A549 (cell line): ENCODE measurements at regions not wholly inside any gene's neighbourhood (a gene's known extent, or its start where the extent isn't known, plus 50 kb on each side); places are given as distances from the start of the nearest gene placed in this dataset.

ENCODE experiments used
- ATAC-seq, 2 experiments: fragments of 200-7000 bp in 1 of 2; fragments of >200 bp in 1 of 2; cut with Nextera tagmentation in 1 of 2; cut with Tn5 transposase in 1 of 2; 3 replicates each; pipeline versions ENCODE4 v1.8.0 to v1.9.1; 2018 to 2020; ENCODE audit warnings: mild to moderate bottlenecking in 1 of 2, moderate library complexity in 1 of 2
- CTCF ChIA-PET: fragments of 300-600 bp; sonication (Branson Sonifier 250); formaldehyde crosslinking; extraction: SDS; loops from one replicate; lab custom pipeline; 2021; ENCODE audit warnings: antibody characterized with exemption, inconsistent platforms; lab: Yijun Ruan, JAX
- POLR2A ChIA-PET: fragments of 350-600 bp; formaldehyde crosslinking; extraction: SDS; loops from one replicate; lab custom pipeline; 2021; ENCODE audit warnings: antibody characterized with exemption, inconsistent platforms; lab: Yijun Ruan, JAX
- DNase-seq, 2 experiments: peaks; one replicate each; pipeline versions ENCODE4 v3.0.0 to v3.0.0-alpha.2; 2011 to 2016; ENCODE audit warnings: low read depth in 1 of 2, low spot score in 1 of 2
- FAIRE-seq: peaks from 2 replicates; lab custom pipeline; 2011; peaks lifted over from hg19 to GRCh38; lab: Jason Lieb, UNC
- H3K27ac ChIP-seq, 2 experiments: fragments of >200 bp; sonication (Bioruptor Twin); formaldehyde crosslinking; 3 replicates each; pipeline ENCODE4 v1.5.1; 2016 to 2017
- H3K4me1 ChIP-seq: fragments of >200 bp; sonication (Bioruptor Twin); formaldehyde crosslinking; 3 replicates; pipeline ENCODE4 v1.6.1; 2016
- H3K4me2 ChIP-seq: fragments of >200 bp; sonication (Bioruptor Twin); formaldehyde crosslinking; 3 replicates; pipeline ENCODE4 v1.6.1; 2016
- H3K4me3 ChIP-seq: fragments of >200 bp; sonication (Bioruptor Twin); formaldehyde crosslinking; 3 replicates; pipeline ENCODE4 v1.5.1; 2016
- H3K9me3 ChIP-seq: fragments of >200 bp; sonication (Bioruptor Twin); formaldehyde crosslinking; 3 replicates; pipeline ENCODE4 v1.6.1; 2016
- ATOH8 ChIP-seq: fragments of 250-450 bp; sonication (Bioruptor Pico); IDR thresholded peaks from 2 replicates; pipeline ENCODE4 v1.5.0; 2020; ENCODE audit warnings: low read depth, mild to moderate bottlenecking, moderate library complexity
- BHLHE40 ChIP-seq: IDR thresholded peaks from 2 replicates; pipeline ENCODE4 v1.6.1; 2012; ENCODE audit warnings: low read depth, low read length, inconsistent platforms
- CBX2 ChIP-seq: fragments of 200-600 bp; sonication (generic); IDR thresholded peaks from 2 replicates; pipeline ENCODE4 v1.6.1; 2016; ENCODE audit warnings: low read depth, mild to moderate bottlenecking, borderline replicate concordance
- CEBPB ChIP-seq, 2 experiments: fragments of >200 bp in 1 of 2; sonication (Bioruptor Twin) in 1 of 2; formaldehyde crosslinking in 1 of 2; IDR thresholded peaks; 2 replicates each; pipeline ENCODE4 v1.6.1; 2012 to 2016
- CTCF ChIP-seq: fragments of >200 bp; sonication (Bioruptor Twin); formaldehyde crosslinking; IDR thresholded peaks from 3 replicates; pipeline ENCODE4 v1.5.1; 2016
- E2F6 ChIP-seq: IDR thresholded peaks from 2 replicates; pipeline ENCODE4 v1.6.1; 2012; ENCODE audit warnings: low read depth, borderline replicate concordance
- ELK1 ChIP-seq: fragments of 150-350 bp; IDR thresholded peaks from 2 replicates; pipeline ENCODE4 v1.6.1; 2014; ENCODE audit warnings: low read depth, mild to moderate bottlenecking, low read length
- EP300 ChIP-seq, 2 experiments: fragments of >200 bp; sonication (Bioruptor Twin); formaldehyde crosslinking; IDR thresholded peaks; 2 replicates in 1 of 2; 3 replicates in 1 of 2; pipeline ENCODE4 v1.6.1; 2016 to 2017
- FOSB ChIP-seq: fragments of 250-450 bp; sonication (Bioruptor Pico); IDR thresholded peaks from 2 replicates; pipeline ENCODE4 v1.5.0; 2020; ENCODE audit warnings: mild to moderate bottlenecking, moderate library complexity
- FOSL2 ChIP-seq, 2 experiments: fragments of 450-650 bp in 1 of 2; fragments of >200 bp in 1 of 2; sonication (Bioruptor Twin) in 1 of 2; formaldehyde crosslinking; IDR thresholded peaks; 2 replicates each; pipeline versions ENCODE4 v1.5.0 to v1.6.1; 2016 to 2020; ENCODE audit warnings: mild to moderate bottlenecking in 1 of 2, moderate library complexity in 1 of 2
- FOXS1 ChIP-seq: fragments of 250-450 bp; sonication (Bioruptor Pico); IDR thresholded peaks from 2 replicates; pipeline ENCODE4 v1.5.0; 2020; ENCODE audit warnings: mild to moderate bottlenecking, moderate library complexity
- GATA3 ChIP-seq: IDR thresholded peaks from 2 replicates; pipeline ENCODE4 v1.6.1; 2012; ENCODE audit warnings: borderline replicate concordance
- HOXA7 ChIP-seq: fragments of 250-450 bp; sonication (Bioruptor Pico); IDR thresholded peaks from 2 replicates; pipeline ENCODE4 v1.5.0; 2020; ENCODE audit warnings: mild to moderate bottlenecking, moderate library complexity
- HOXB5 ChIP-seq: fragments of 250-450 bp; sonication (Bioruptor Pico); IDR thresholded peaks from 2 replicates; pipeline ENCODE4 v1.5.0; 2020; ENCODE audit warnings: mild to moderate bottlenecking, moderate library complexity
- JUN ChIP-seq, 2 experiments: fragments of >200 bp; sonication (Bioruptor Twin); formaldehyde crosslinking; IDR thresholded peaks; 2 replicates in 1 of 2; 3 replicates in 1 of 2; pipeline ENCODE4 v1.6.1; 2016 to 2017
- KDM5A ChIP-seq: fragments of 200-600 bp; sonication (generic); IDR thresholded peaks from 2 replicates; pipeline ENCODE4 v1.6.1; 2016; ENCODE audit warnings: antibody characterized with exemption, mild to moderate bottlenecking
- PHF8 ChIP-seq: fragments of 200-600 bp; sonication (generic); IDR thresholded peaks from 2 replicates; pipeline ENCODE4 v1.6.1; 2016; ENCODE audit warnings: low read depth, mild to moderate bottlenecking, antibody characterized with exemption, moderate library complexity, borderline replicate concordance
- POLR2A ChIP-seq: IDR thresholded peaks from 2 replicates; pipeline ENCODE4 v1.6.1; 2012; ENCODE audit warnings: mild to moderate bottlenecking, low read length
- RAD21 ChIP-seq, 2 experiments: fragments of >200 bp in 1 of 2; sonication (Bioruptor Twin) in 1 of 2; formaldehyde crosslinking in 1 of 2; IDR thresholded peaks in 1 of 2; conservative IDR thresholded peaks in 1 of 2; 2 replicates in 1 of 2; 3 replicates in 1 of 2; pipeline ENCODE4 v1.6.1; 2012 to 2018; ENCODE audit warnings: inconsistent platforms in 1 of 2
- RCOR1 ChIP-seq: fragments of 150-350 bp; IDR thresholded peaks from 2 replicates; pipeline ENCODE4 v1.6.1; 2014; ENCODE audit warnings: antibody characterized with exemption, low read length, low read depth
- REST ChIP-seq: fragments of 200-600 bp; sonication (generic); IDR thresholded peaks from 2 replicates; pipeline ENCODE4 v1.6.1; 2016; ENCODE audit warnings: antibody characterized with exemption, mild to moderate bottlenecking, moderate library complexity
- SMC3 ChIP-seq: fragments of >200 bp; sonication (Bioruptor Twin); formaldehyde crosslinking; IDR thresholded peaks from 3 replicates; pipeline ENCODE4 v1.6.1; 2018; ENCODE audit warnings: inconsistent platforms
- SREBF2 ChIP-seq: fragments of 450-650 bp; IDR thresholded peaks from 2 replicates; pipeline ENCODE4 v1.6.1; 2014; ENCODE audit warnings: mild to moderate bottlenecking, moderate library complexity
- ZC3H11A ChIP-seq: fragments of 450-650 bp; IDR thresholded peaks from 2 replicates; pipeline ENCODE4 v1.6.1; 2014; ENCODE audit warnings: antibody characterized with exemption, mild to moderate bottlenecking
- ZFP36 ChIP-seq: fragments of 450-650 bp; IDR thresholded peaks from 2 replicates; pipeline ENCODE4 v1.6.1; 2014; ENCODE audit warnings: borderline replicate concordance; ENCODE audit not compliant: partially characterized antibody
- WGBS: methylation state at CpG from one replicate; pipeline ENCODE4 v1.1.6; 2017; ENCODE audit errors: missing lambda C conversion rate; 5-methylcytosine and 5-hydroxymethylcytosine counted together
- TF ChIP-seq, protein P1 (sequence below): fragments of 250-450 bp; sonication (Bioruptor Pico); IDR thresholded peaks from 2 replicates; pipeline ENCODE4 v1.5.0; 2021; ENCODE audit warnings: mild to moderate bottlenecking, moderate library complexity, borderline replicate concordance
- TF ChIP-seq, protein P2 (sequence below): IDR thresholded peaks from 2 replicates; pipeline ENCODE4 v1.6.1; 2012

- CTCF ChIA-PET, result interaction anchor here (1.1 to 3.5 kb wide), 2 partner anchors 11 to 35 kb away, joined by 3 to 19 read pairs; no protein-coding TSS in a partner anchor
- WGBS, result 96% methylated on average over 11 of the region's 11 CpGs
- peaks cover 14% of the 10 kb centered on the region for H3K4me1 ChIP-seq
These were observed 108.4 kb upstream of the LYZL2 start for GRCh38 chr10:30737931-30738391.

DNA sequence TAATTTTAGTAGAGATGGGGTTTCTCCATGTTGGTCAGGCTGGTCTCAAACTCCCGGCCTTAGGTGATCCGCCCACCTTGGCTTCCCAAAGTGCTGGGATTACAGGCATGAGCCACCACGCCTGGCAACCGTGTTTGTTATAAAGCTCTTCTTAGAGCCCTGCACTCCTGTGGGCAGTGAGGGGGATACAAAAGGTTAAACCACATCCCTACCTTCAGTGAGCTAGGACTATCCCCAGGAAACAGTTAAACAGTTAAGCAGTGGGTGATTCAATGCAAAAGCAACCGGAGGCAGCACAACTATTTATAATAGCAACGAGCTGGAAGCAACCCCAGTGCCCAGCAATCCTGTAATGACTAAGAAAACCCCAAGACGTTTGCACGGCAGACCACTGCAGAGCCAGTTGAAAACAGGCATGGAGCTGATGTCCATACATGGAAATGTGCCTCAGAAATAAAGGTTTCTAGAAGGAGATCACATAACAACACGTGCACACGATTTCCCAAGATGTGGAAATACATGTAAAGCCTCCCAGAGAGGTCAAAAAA is 107.2 kb upstream of the LYZL2 start:
- no peaks in the 10 kb centered on the region for H3K9me3 ChIP-seq
- peak; percentile 61 for FAIRE-seq
- H3K4me1 ChIP-seq, result peaks cover 14% of the 10 kb centered on the region
- POLR2A ChIA-PET, result interaction anchor here (0.5 to 1.2 kb wide), 6 partner anchors 9 to 1297 kb away, joined by 3 to 11 read pairs (median 4); no protein-coding TSS in a partner anchor
- CTCF ChIA-PET, result interaction anchor here (1.1 to 4.8 kb wide), 6 partner anchors 9 to 1072 kb away, joined by 3 to 34 read pairs (median 4); no protein-coding TSS in a partner anchor
- peak; percentile 95 for ATAC-seq
- peak; percentile 64 to 90 for DNase-seq
- H3K4me2 ChIP-seq, result peak overlapping the region; percentile 15
- H3K27ac ChIP-seq, result peak overlapping the region; percentile 31 to 78
- WGBS, result 22% methylated on average over 10 of the region's 10 CpGs
- H3K4me3 ChIP-seq, result no peak overlapping the region
- TF ChIP-seq FOSB (no peak), KDM5A (no peak), POLR2A (no peak), RCOR1 (no peak), JUN (IDR thresholded peaks at IDR 0.05) (peak in 1 of 2 experiments; percentile 25; a peak in 1 of 5 replicates), BHLHE40 (peak; percentile 67), E2F6 (no peak), ZC3H11A (no peak), ATOH8 (CRISPR knock-in tag) (no peak), PHF8 (no peak), CTCF (no peak), ELK1 (no peak), CBX2 (no peak), FOXS1 (no peak), HOXA7 (no peak), CEBPB (IDR thresholded peaks at IDR 0.05) (peak; percentile 14 to 29; a peak in 2 of 4 replicates), SMC3 (no peak), REST (no peak), EP300 (IDR thresholded peaks at IDR 0.05) (peak in 1 of 2 experiments; percentile 46; a peak in 1 of 5 replicates)
- TF ChIP-seq, protein P1, sequence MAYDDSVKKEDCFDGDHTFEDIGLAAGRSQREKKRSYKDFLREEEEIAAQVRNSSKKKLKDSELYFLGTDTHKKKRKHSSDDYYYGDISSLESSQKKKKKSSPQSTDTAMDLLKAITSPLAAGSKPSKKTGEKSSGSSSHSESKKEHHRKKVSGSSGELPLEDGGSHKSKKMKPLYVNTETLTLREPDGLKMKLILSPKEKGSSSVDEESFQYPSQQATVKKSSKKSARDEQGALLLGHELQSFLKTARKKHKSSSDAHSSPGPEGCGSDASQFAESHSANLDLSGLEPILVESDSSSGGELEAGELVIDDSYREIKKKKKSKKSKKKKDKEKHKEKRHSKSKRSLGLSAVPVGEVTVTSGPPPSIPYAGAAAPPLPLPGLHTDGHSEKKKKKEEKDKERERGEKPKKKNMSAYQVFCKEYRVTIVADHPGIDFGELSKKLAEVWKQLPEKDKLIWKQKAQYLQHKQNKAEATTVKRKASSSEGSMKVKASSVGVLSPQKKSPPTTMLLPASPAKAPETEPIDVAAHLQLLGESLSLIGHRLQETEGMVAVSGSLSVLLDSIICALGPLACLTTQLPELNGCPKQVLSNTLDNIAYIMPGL (CRISPR knock-in tag), result no peak
- TF ChIP-seq, protein P2, sequence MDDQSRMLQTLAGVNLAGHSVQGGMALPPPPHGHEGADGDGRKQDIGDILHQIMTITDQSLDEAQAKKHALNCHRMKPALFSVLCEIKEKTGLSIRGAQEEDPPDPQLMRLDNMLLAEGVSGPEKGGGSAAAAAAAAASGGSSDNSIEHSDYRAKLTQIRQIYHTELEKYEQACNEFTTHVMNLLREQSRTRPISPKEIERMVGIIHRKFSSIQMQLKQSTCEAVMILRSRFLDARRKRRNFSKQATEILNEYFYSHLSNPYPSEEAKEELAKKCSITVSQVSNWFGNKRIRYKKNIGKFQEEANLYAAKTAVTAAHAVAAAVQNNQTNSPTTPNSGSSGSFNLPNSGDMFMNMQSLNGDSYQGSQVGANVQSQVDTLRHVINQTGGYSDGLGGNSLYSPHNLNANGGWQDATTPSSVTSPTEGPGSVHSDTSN, result no peak

More at GRCh38 chr10:30737931-30738391, 108.4 kb upstream of the LYZL2 start:
- Histone ChIP-seq H3K9me3 (no peaks in the 10 kb centered on the region), H3K4me2 (no peak overlapping the region), H3K4me3 (no peak overlapping the region), H3K27ac (peak overlapping the region; percentile 31 to 78; a peak in 5 of 6 replicates)
- POLR2A ChIA-PET, result no interaction called here
- FAIRE-seq (no peak), DNase-seq (no peak), ATAC-seq (no peak)
- no peak for TF ChIP-seq SREBF2
- TF ChIP-seq FOSL2 (IDR thresholded peaks at IDR 0.05), result no peak
- no peak for TF ChIP-seq FOSL2 (CRISPR knock-in tag; IDR thresholded peaks at IDR 0.05)
- no peak for TF ChIP-seq ZFP36
- no peak for TF ChIP-seq RAD21 (conservative IDR thresholded peaks at IDR 0.05 in 1 of 2, IDR thresholded peaks at IDR 0.05 in 1 of 2)
- no peak for TF ChIP-seq EP300 (IDR thresholded peaks at IDR 0.05)
- TF ChIP-seq GATA3, result no peak
- TF ChIP-seq ZC3H11A, result no peak
- no peak for TF ChIP-seq HOXB5 (CRISPR knock-in tag)
